ENCODE measurements at regions not wholly inside any gene's neighbourhood (a gene's known extent, or its start where the extent isn't known, plus 50 kb on each side); places are given as distances from the start of the nearest gene placed in this dataset.

- TF ChIP-seq POLR2A (IDR thresholded peaks at IDR 0.05; ENCODE audit: low read length) (no peak), GATA1 (IDR thresholded peaks at IDR 0.05; ENCODE audit: low read depth, low read length) (no peak)
Observed at GRCh38 chr11:31863170-31863832, 52.2 kb upstream of the PAX6 start.
